ENCODE measurements at regions not wholly inside any gene's neighbourhood (a gene's known extent, or its start where the extent isn't known, plus 50 kb on each side); places are given as distances from the start of the nearest gene placed in this dataset.

DNA sequence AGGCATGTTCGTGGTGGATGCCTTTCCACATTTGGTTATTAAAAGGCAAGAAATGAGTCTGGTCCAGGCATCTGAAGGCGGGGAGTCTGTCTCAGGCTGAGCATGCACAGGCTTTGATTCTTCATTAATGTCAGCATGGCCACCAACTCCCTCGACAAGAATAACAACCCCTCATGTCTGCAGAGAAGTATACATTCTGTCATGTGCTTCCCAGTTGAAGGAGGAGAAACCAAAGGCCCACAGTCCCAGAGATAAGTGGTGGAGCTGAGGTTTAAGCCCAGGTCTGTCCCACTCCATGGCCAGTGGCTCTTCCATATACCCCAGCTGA lies 61.6 kb upstream of the LAPTM5 start:
- no peak for DNase-seq

DNA sequence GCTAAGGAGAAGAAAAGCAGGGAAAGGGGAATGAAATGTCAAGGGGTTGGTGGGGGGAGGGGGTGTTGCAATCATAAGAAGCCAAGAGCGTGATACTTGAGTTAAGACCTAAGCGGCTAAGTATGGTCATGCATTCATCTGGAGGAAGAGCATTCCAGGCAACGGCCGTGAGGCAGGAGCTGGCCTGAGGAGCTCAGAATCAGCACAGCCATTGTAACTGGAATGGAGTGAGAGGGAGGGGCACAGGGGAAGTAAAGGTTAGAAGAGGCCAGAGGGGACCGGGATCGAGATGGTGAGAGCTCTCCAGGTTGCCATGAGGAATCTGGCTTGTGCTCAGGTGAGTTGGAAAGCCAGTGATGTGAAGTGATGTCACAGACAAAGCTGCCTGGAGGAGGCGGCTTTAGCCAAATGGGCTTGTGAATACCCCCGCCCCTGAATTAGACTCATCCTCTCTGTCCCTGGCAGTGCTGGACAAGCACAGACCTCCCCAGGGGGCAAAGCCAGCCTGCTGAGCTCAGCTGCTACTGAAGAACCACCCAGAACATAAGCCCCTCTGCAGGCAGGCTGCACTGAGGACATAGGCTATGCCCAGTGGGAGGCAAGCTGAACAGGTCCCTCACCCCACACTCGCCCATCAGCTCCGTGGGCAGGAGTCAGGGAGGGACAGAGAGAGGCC lies 61.1 kb upstream of the LAPTM5 start:
- no peak for DNase-seq

DNA sequence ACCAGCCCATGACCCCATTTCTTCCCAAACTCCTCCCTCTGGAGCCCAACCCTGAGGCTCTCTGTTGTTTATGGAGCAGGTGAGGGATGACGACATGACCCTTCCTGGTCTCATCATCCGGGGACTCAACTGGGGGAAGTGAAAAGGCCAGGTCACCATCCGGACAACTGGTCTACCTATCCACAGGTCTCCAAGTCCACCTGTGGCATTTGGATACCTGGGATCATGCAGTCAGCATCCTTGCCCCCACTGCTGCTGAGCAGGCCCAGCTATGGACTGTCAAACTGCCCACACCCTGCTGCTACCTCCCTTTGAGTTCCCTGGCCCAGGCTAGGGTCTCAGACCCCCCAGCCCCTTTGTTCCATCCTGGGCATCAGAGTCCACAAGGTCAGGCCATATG lies 60.0 kb upstream of the LAPTM5 start:
- DNase-seq = no peak

DNA sequence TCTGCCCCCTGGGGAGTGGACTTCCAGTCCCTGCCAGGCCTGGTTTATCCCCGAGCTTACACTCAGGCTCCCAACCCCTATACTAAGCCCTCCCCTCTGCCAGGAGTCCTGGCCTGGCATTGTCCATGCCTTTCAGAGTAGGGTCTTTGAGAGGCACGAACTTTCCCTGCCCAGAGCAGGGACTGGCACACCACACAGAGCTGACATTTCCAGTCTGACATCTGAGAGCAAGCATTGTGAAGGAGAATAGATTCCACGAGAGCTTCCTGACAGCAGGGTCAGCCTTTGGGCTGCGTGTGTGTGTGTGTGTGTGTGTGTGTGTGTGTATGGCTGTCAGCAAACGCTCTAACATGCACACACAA lies 59.5 kb upstream of the LAPTM5 start:
- no peak for DNase-seq

DNA sequence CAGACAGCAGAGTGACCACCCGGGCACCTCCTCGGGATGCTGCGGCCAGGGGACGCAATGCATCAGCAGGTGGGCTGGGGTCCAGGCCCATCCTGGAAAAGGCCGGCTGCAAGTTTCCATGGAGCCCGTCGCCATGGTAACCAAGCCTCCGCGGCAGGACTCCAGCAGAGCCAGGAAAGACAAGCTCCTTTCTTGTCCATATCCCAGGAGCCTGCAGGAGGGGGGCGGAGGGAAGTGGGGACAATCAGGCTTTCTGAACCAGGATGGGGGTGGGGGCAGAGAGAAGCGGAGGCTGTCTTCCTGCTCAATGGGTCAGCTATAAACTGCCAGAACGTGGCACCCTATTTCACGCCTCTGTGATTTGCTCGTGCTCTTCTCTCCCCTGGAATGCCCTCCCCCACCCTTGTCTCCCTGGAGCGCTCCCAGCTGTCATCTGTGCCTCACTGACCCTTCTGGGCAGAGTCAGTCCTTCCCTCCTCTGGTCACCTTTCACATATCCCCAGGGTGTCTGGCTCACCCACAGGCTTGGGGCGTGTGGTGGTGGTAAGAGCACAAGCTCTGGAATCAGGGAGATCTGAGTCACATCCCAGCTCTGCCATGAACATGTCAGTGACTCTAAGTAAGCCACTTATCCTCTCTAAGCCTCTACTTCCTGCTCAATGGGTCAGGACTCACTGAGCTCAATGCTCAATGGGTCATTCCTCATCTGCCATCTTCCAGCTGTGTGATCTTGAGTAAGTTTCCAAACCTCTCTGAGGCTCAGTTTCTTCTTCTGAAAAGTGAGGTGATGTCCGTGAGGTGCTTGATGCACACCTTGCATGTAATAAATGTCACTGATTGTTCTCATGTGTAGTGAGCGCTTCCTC lies 58.9 kb upstream of the LAPTM5 start:
- peak; percentile 84 for DNase-seq

DNA sequence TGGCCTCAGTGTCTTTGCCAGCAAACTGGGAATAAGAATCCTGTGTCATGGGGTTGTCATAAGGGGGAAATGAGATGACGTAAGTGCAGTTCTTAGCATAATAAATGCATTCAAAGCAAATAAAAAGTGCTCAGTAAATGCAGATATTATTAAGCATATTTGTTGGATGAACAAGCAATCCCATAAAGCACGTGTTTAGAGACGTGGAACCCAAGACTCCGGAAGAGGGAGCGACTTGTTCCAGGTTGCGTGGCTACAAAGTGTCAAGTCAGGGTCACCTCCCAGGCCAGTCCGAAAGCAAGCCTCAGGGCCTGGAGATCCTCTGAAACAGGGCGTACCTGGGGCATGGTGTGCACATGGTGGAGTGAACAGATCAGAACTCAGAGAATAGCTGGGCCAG lies 58.0 kb upstream of the LAPTM5 start:
- DNase-seq = no peak

DNA sequence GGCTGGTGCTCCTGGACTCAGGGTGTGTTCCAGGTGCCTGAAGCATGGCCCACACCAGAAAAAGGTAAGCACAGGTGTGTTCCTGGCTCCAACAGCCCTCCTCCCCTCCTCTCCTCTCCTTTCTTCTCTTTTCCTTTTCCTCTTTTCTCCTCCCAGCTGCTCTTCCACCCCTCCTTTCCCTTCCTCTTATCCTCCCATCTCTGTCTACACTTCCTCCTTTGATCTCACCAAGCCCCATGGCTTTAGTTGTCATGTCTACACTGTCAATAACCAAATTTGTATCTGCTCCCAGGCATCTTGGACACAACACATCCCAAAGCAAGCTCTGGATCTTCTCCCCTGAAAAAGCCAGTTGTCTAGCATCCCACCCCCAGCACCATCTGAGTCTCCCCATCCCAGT lies 56.7 kb upstream of the LAPTM5 start:
- no peak for DNase-seq

DNA sequence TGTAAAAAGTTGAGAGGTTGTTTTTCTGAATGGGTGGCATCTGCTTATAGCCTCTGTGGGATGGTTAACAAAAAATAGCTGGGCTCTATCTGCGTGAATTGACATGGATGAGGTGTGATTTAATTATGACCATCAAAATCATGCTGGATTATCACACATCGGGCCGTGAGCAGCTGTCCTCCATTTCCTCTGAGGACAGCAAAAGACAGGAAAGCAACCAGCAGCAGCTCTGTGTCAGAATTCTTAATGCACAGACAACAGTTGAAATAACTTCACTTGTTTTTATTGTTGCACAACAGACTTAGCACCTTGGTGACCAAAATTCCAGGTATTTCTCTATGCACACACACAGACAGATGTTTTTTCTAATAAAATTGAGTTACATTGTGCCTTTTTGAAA lies 54.5 kb upstream of the LAPTM5 start:
- DNase-seq = no peak

DNA sequence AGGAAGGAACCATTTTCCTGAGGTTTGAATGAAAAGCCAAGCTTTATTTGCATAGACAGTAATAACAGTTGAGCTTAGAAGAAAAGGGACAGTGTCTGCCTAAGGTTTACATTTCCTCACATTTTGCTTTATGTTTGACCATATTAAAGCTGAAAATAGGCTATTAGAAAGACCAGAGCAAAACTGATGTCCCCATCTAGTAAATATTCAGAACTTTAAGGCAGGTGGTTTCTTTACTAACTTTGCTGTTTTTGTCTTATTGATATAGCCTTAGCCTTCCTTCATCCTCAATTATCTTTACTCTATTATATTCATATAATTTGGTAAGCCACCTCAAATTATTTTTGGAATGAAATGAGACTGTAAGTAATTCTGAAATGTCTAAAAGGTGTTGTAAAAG lies 53.6 kb upstream of the LAPTM5 start:
- no peak for DNase-seq

DNA sequence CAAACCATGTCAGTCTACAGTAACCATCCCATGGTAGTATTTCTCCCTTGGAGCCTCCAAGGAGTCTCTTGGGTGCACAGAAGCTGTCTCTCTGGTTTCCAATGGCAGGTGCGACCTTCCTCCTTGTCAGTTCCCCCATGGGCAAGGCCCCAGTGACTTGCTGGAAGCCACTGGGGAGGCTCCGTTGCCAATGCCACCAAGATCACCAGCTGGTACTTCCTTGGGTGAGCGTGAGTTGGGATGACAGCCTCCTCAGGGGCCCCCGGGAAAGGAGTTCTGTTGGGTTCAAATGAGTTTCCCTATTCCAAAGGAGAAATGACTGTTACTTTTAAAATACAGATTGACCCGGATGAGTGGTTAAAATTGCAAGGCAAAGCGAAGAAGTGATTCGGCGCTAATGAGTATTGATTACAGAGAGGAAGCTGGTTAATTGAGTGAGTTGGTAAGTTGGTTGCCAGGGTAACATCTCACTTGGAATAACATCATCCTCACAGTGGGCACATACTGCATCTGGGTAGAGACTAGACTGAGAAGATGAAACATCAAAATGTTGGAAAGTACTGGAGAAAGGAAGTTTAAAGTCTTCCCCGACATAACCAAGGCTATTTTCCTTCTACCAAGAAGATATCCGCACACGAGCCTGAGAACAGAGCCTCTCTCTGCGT lies 53.0 kb upstream of the LAPTM5 start:
- no peak for DNase-seq

DNA sequence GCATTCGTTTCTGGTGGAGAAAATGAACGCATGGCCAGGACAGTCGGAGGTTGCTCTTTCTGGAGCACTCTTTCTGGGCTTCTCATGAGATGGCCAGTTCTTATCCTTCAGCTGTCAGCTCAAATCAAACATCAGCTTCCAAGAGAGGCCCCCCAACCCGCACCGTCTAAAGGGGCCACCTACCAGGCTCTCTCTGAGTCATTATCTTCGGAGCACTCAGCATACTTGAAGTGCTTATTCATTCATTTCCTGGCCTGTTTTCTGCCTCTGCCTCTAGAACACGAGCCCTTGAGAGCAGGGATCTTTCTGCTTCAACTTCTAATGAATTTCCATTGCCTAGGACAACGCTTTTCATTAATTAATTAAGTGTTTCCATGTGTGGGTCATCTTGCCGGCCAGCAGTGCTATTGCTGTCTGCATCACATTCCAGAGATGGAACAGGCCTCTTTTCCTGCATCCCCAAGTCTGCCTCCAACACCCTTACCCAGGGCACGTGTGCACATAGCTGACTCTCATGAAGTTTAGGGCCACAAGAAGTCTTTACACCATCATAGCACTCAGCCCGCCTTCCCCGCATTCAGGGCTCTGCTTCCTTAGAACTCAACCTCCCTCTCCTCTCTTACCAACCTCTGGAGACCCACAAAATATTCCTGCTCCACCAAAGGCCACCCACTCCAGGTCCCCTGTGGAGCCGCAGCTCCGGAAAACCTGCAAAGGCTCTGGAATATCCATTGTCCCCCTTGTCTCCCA lies 52.1 kb upstream of the LAPTM5 start:
- DNase-seq = peak; percentile 28

DNA sequence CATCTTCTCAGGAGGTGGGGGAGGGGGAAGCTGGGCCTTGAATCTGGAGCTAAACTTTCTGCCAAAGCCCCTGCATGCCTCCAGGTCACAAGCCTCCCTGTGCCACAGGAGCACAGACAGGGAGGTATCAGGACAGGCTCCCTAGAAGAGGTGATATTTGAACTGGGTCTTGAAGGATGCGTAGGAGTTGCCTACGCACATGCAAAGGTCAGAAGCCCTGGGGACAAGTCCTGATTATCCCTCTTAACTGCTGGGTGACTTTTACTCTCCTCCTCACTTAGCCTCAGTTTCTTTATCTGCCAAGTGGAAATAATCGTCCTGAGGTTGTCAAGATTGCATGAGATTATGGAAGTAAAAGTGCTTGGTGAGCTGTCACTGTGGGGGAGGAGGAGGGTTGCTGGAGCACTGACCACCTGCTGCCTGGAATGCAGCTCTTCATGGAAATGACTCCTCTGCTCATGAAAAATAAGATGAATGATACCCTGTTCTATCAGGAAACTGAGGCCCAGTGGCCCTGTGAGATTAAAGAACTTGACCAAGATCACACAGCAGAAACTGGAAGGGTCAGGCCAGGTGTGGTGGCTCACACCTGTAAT lies 50.6 kb upstream of the LAPTM5 start:
- no peak for DNase-seq

DNA sequence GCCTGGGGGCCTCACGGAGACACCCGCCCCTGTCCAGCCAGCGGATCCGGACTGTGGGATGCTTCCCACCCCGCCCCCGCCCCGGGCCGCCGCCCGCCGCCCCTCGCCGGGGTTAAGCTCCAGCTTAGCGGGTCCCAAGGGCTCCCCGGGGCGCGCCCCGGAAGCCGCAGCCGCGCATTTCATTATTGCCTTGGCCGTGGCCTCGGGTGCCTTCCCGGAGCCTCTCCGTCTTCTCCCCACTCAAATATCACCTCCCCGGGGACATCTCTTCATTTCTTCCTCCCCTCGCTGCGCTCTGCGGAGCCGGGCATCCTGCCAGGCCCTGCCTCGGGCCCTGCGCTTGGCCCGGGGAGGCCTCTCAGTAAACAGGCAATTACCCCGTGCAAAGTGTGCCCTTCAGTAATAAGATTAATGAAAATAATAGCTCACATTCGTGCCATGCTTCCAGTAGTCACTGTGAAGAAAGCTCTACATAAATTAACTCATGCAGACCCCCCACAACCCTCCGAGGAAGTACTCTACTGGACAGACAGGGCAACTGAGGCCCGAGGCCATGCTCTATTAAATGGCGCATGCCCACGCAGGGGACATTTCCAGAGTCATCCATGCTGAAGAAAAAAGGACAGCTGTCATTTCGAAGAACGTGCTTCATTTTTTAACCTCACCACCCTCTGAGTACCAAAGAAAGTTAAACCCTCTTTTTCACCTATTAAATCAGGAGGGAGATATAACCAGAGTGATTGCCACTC lies 49.9 kb upstream of the LAPTM5 start:
- DNase-seq = peak; percentile 51

Measured in NCI-H2227 treated with DMSO at 0.1 percent for 48 hours (cell line).